CD4-positive, CD25-positive, alpha-beta regulatory T cell (primary cell): ENCODE measurements at regions not wholly inside any gene's neighbourhood (a gene's known extent, or its start where the extent isn't known, plus 50 kb on each side); places are given as distances from the start of the nearest gene placed in this dataset.
A peak's percentile ranks its signal among the peaks of the same experiment; 100 is the strongest.

Source experiments
- ATAC-seq, 2 donors: fragments of 150-1000 bp; cut with Tn5 transposase; one replicate each; pipeline ENCODE4 v1.10.0; 2021; ENCODE audit warnings: low read depth in 2 of 2, moderate number of reproducible peaks in 2 of 2, moderate library complexity in 1 of 2
- DNase-seq, 3 donors: peaks; one replicate each; pipeline versions ENCODE4 v3.0.0 to v3.0.0-alpha.2; 2012 to 2022; ENCODE audit warnings: mixed read lengths in 1 of 3
- H3K27ac ChIP-seq: one replicate; pipeline ENCODE4 v1.7.0; 2013; ENCODE audit warnings: mild to moderate bottlenecking, low read length; ENCODE audit not compliant: insufficient read depth, poor library complexity, severe bottlenecking
- H3K27me3 ChIP-seq: one replicate; pipeline ENCODE4 v1.7.0; 2013; ENCODE audit warnings: low read length; ENCODE audit not compliant: control insufficient read depth, insufficient read depth
- H3K36me3 ChIP-seq: one replicate; pipeline ENCODE4 v1.7.0; 2013; ENCODE audit warnings: mild to moderate bottlenecking, low read length, moderate library complexity; ENCODE audit not compliant: control insufficient read depth, insufficient read depth
- H3K4me1 ChIP-seq: 2 replicates; pipeline ENCODE4 v1.7.0; 2013; ENCODE audit warnings: mild to moderate bottlenecking, low read length; ENCODE audit not compliant: insufficient read depth, control insufficient read depth, poor library complexity, severe bottlenecking
- H3K4me3 ChIP-seq: one replicate; pipeline ENCODE4 v1.7.0; 2013; ENCODE audit warnings: low read depth, mild to moderate bottlenecking, low read length, moderate library complexity
- H3K9me3 ChIP-seq, 2 experiments: 1 replicate in 1 of 2; 2 replicates in 1 of 2; pipeline ENCODE4 v1.7.0; 2013; ENCODE audit warnings: low read length in 2 of 2, mild to moderate bottlenecking in 1 of 2, moderate library complexity in 1 of 2; ENCODE audit not compliant: control insufficient read depth in 2 of 2
- H3K27ac Mint-ChIP-seq, 3 donors: one replicate each; pipeline ENCODE4 v1.8.0; 2020 to 2022; ENCODE audit warnings: mild to moderate bottlenecking in 3 of 3, mixed read lengths in 3 of 3, moderate library complexity in 2 of 3
- H3K27me3 Mint-ChIP-seq: one replicate; pipeline ENCODE4 v1.8.0; 2022; ENCODE audit warnings: mild to moderate bottlenecking, mixed read lengths
- H3K36me3 Mint-ChIP-seq: one replicate; pipeline ENCODE4 v1.8.0; 2020; ENCODE audit warnings: mixed read lengths
- H3K4me1 Mint-ChIP-seq, 4 donors: one replicate each; pipeline ENCODE4 v1.8.0; 2020 to 2022; ENCODE audit warnings: mixed read lengths in 4 of 4, mild to moderate bottlenecking in 1 of 4
- H3K4me3 Mint-ChIP-seq, 4 donors: one replicate each; pipeline ENCODE4 v1.8.0; 2020 to 2022; ENCODE audit warnings: mild to moderate bottlenecking in 4 of 4, mixed read lengths in 4 of 4, moderate library complexity in 3 of 4
- H3K9me3 Mint-ChIP-seq, 7 donors: one replicate each; pipeline ENCODE4 v1.8.0; 2020 to 2022; ENCODE audit warnings: mixed read lengths in 7 of 7, mild to moderate bottlenecking in 3 of 7, moderate library complexity in 2 of 7

DNA sequence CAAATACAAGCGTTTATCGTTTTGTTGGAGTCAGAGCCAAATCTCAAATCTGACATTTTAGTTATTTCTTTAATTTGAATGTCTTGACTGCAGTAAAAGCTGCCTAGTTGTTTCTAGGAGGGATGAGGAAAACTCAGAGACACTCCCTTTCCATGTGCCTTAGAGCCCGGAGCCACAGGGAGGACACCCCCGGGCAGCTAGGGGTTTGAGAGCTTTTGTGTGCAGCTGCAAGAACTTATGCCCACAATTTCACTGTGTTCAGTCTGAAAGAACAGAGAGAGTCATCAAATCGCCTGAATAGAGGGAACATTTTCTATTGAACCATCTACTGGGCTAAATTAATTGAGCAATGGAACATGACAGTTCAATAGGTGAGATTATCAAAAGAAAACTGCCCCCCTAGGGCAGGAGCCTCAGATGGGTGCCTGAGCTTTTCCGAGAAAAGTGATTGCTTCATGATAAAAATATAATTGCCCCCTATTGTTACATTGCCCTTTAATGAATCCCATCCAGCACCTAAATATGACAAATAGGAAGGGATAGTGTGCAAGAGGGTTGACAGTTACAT lies 709.3 kb upstream of the RGMB start:
- Mint-ChIP-seq H3K36me3 (no peaks in the 10 kb centered on the region), H3K27ac (no peak overlapping the region), H3K4me1 (no peaks in the 10 kb centered on the region), H3K9me3 (no peaks in the 10 kb centered on the region), H3K4me3 (no peak overlapping the region), H3K27me3 (peaks cover 4% of the 10 kb centered on the region)
- no peak overlapping the region for H3K4me3 ChIP-seq
- no peak for DNase-seq
- no peaks in the 10 kb centered on the region for H3K4me1 ChIP-seq
- no peaks in the 10 kb centered on the region for H3K36me3 ChIP-seq
- ATAC-seq: no peak
- H3K27me3 ChIP-seq: no peaks in the 10 kb centered on the region
- H3K9me3 ChIP-seq: no peaks in the 10 kb centered on the region
- no peak overlapping the region for H3K27ac ChIP-seq

DNA sequence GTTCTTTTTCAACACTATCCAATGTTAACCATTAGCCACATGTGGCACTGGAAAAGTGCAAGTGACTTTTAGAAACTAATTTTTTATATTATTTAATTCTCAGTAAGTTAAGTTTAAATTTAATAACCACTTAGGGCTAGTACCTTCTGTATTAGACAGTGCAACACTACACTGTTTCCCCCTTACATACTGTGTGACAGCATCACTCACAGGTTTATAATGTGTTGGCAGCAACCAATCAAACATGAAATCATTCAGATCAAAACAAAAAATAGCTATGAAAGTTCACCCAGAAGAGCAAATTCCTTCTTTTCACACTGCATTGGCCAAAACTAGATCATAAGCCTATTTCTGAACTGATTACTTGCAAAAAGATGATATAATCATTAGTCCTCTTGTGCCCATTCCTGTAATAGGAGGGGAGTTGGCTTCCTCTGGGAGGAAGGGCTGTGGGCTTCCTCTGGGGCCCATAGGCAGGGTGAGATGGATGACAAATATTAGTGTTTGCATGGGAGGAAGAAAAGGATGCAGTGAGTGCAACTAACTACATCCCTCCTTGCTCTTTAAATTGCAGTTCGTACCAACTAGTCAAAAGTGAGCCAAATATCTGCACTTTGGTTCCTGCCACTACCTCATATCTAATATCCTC lies 708.1 kb upstream of the RGMB start:
- Mint-ChIP-seq H3K36me3 (no peaks in the 10 kb centered on the region), H3K27me3 (peaks cover 4% of the 10 kb centered on the region), H3K4me1 (no peaks in the 10 kb centered on the region), H3K9me3 (no peaks in the 10 kb centered on the region), H3K27ac (no peak overlapping the region), H3K4me3 (no peak overlapping the region)
- Histone ChIP-seq H3K9me3 (no peaks in the 10 kb centered on the region), H3K27me3 (no peaks in the 10 kb centered on the region), H3K27ac (no peak overlapping the region), H3K4me3 (no peak overlapping the region), H3K36me3 (no peaks in the 10 kb centered on the region), H3K4me1 (no peaks in the 10 kb centered on the region)
- no peak for DNase-seq
- ATAC-seq: no peak

DNA sequence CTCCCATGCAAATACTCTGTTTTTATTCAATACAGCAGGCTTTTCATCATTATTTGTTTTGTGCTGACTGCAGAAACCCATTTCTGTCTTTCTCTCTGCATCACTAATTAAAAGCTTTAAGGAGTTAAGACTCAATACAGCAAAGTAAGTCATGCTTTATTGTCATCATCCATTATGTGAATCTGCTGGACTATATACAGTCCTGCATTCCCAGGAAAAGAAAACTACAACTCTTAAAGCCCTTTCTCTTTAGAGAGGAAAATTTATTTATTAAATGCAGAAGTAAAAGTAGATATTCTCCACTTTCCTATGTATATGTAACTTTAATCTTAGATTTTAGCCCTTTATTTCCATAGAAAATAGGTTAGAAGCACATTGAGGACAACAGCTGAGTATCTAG lies 706.6 kb upstream of the RGMB start:
- Mint-ChIP-seq H3K27ac (no peak overlapping the region), H3K9me3 (no peaks in the 10 kb centered on the region), H3K27me3 (peaks cover 4% of the 10 kb centered on the region), H3K4me3 (no peak overlapping the region), H3K4me1 (no peaks in the 10 kb centered on the region), H3K36me3 (no peaks in the 10 kb centered on the region)
- DNase-seq (no peak), ATAC-seq (no peak)
- H3K27ac ChIP-seq: no peak overlapping the region
- no peak overlapping the region for H3K4me3 ChIP-seq
- H3K4me1 ChIP-seq: no peaks in the 10 kb centered on the region
- no peaks in the 10 kb centered on the region for H3K9me3 ChIP-seq
- H3K27me3 ChIP-seq: no peaks in the 10 kb centered on the region
- no peaks in the 10 kb centered on the region for H3K36me3 ChIP-seq

DNA sequence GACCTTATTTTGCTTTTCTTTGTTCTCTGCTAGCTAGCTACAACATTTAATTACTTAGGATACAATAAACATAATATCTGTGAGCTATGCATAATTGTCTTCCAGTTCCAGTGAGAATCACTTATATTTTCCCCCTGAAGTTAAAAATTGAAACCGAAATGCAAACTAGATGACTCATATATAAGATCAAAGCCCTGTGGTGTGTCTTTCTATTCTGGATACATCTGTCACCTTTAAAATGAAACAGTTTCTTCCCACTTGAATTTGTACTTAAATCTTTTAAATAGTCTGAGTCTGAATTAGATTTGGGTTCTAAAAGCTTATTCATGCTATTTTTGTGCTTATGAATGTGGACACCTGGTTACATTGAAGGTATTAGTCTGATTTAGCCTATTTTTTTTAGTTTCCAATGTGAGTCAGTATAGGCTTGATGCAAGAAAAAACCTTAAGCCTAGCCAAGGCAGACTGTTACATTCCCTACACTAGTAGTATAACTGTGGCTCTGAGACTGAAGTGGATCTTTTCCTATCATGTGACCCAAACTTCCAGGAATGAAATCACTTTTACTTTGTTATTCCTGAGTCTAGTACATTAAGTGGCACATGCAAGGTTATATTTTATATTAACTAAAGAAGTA lies 703.5 kb upstream of the RGMB start:
- Histone ChIP-seq H3K27me3 (no peaks in the 10 kb centered on the region), H3K36me3 (no peaks in the 10 kb centered on the region), H3K4me3 (no peak overlapping the region), H3K4me1 (no peaks in the 10 kb centered on the region), H3K9me3 (no peaks in the 10 kb centered on the region), H3K27ac (no peak overlapping the region)
- H3K4me3 Mint-ChIP-seq: no peak overlapping the region
- no peaks in the 10 kb centered on the region for H3K36me3 Mint-ChIP-seq
- ATAC-seq: no peak
- peaks cover 4% of the 10 kb centered on the region for H3K27me3 Mint-ChIP-seq
- peak in 1 of 3 donors; percentile 33 for DNase-seq
- H3K9me3 Mint-ChIP-seq: peaks cover 0 to 1% (median 0%) of the 10 kb centered on the region in 7 donors
- H3K27ac Mint-ChIP-seq: no peak overlapping the region
- H3K4me1 Mint-ChIP-seq: no peaks in the 10 kb centered on the region

DNA sequence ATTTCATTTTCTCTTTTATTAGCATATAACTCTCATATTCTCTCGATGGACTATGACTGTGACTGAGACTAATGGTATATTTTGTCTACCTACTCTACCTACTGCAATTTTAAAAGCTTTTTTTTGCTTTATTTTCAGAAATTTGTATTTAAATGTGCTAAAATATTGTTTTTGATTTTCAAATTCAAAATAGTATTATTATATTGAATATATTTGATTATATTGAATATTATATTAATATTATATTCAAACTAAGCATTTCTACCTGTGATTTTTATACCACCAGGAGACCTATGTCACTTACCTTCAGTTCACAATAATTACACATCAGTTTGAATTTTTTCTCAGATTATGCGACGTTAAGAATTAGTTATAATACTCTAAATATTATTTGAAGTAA lies 700.5 kb upstream of the RGMB start:
- Mint-ChIP-seq H3K27me3 (no peaks in the 10 kb centered on the region), H3K4me3 (no peak overlapping the region), H3K27ac (no peak overlapping the region)

DNA sequence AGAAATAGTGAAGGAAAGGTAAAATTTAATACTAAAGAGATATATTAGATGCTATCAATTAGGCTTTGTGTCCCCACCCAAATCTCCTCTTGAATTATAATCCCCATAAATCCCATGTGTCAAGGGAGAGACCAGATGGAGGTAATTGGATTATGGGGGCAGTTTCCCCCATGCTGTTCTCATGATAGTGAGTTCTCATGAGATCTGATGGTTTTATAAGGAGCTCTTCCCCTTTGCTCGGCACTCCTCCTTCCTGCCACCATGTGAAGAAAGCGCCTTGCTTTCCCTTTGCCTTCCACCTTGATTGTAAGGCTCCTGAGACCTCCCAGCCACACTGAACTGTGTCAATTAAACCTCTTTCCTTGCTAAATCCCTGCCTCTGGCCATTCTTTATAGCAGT lies 697.0 kb upstream of the RGMB start:
- Histone ChIP-seq H3K4me1 (no peaks in the 10 kb centered on the region), H3K4me3 (no peak overlapping the region), H3K9me3 (no peaks in the 10 kb centered on the region), H3K36me3 (no peaks in the 10 kb centered on the region), H3K27ac (no peak overlapping the region), H3K27me3 (no peaks in the 10 kb centered on the region)
- Mint-ChIP-seq H3K4me3 (no peak overlapping the region), H3K9me3 (peaks cover 0 to 1% (median 0%) of the 10 kb centered on the region in 7 donors), H3K4me1 (no peaks in the 10 kb centered on the region), H3K27ac (no peak overlapping the region), H3K27me3 (no peaks in the 10 kb centered on the region), H3K36me3 (no peaks in the 10 kb centered on the region)
- ATAC-seq (no peak), DNase-seq (no peak)

More for the DNA sequence above, 700.5 kb upstream of the RGMB start:
- H3K27me3 ChIP-seq: no peaks in the 10 kb centered on the region
- ATAC-seq (no peak), DNase-seq (no peak)
- H3K4me1 ChIP-seq: no peaks in the 10 kb centered on the region
- Mint-ChIP-seq H3K9me3 (peaks cover 0 to 1% (median 0%) of the 10 kb centered on the region in 7 donors), H3K4me1 (no peaks in the 10 kb centered on the region), H3K36me3 (no peaks in the 10 kb centered on the region)
- H3K27ac ChIP-seq: no peak overlapping the region
- H3K9me3 ChIP-seq: no peaks in the 10 kb centered on the region
- no peaks in the 10 kb centered on the region for H3K36me3 ChIP-seq
- H3K4me3 ChIP-seq: no peak overlapping the region

GRCh38 chr5:98085593-98085992 lies 687.9 kb upstream of the RGMB start:
- H3K27ac ChIP-seq: no peak overlapping the region
- no peak overlapping the region for H3K4me3 ChIP-seq
- no peak for DNase-seq
- no peaks in the 10 kb centered on the region for H3K4me1 ChIP-seq
- no peak overlapping the region for H3K27ac Mint-ChIP-seq
- peaks cover 0 to 1% (median 0%) of the 10 kb centered on the region in 7 donors for H3K9me3 Mint-ChIP-seq
- H3K27me3 Mint-ChIP-seq: no peaks in the 10 kb centered on the region
- H3K27me3 ChIP-seq: no peaks in the 10 kb centered on the region
- no peak for ATAC-seq
- no peaks in the 10 kb centered on the region for H3K4me1 Mint-ChIP-seq
- H3K36me3 ChIP-seq: no peaks in the 10 kb centered on the region
- no peak overlapping the region for H3K4me3 Mint-ChIP-seq
- no peaks in the 10 kb centered on the region for H3K36me3 Mint-ChIP-seq
- no peaks in the 10 kb centered on the region for H3K9me3 ChIP-seq

DNA sequence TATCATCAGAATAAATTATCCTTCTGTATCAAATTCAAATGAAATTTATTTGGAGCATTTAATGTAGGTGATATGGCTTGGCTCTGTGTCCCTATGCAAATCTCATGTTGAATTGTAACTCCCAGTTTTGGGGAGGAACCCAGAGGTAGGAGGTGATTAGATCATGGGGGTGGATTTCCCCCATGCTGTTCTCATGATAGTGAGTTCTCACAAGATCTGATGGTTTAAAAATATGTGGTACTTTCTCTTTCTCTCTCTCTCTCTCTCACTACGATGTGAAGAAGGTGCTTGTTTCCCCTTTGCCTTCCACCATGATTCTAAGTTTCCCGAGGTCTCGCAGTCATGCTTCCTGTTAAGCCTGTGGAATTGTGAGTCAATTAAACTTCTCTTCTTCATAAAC lies 678.4 kb upstream of the RGMB start:
- H3K9me3 Mint-ChIP-seq: peaks cover 0 to 7% (median 0%) of the 10 kb centered on the region in 7 donors
- no peak overlapping the region for H3K4me3 Mint-ChIP-seq
- no peaks in the 10 kb centered on the region for H3K27me3 Mint-ChIP-seq
- no peaks in the 10 kb centered on the region for H3K36me3 Mint-ChIP-seq
- Histone ChIP-seq H3K27ac (no peak overlapping the region), H3K9me3 (no peaks in the 10 kb centered on the region), H3K4me3 (no peak overlapping the region), H3K36me3 (no peaks in the 10 kb centered on the region), H3K27me3 (no peaks in the 10 kb centered on the region), H3K4me1 (no peaks in the 10 kb centered on the region)
- no peaks in the 10 kb centered on the region for H3K4me1 Mint-ChIP-seq
- ATAC-seq (no peak), DNase-seq (no peak)
- H3K27ac Mint-ChIP-seq: no peak overlapping the region
